ENCODE measurements at regions not wholly inside any gene's neighbourhood (a gene's known extent, or its start where the extent isn't known, plus 50 kb on each side); places are given as distances from the start of the nearest gene placed in this dataset.

DNA sequence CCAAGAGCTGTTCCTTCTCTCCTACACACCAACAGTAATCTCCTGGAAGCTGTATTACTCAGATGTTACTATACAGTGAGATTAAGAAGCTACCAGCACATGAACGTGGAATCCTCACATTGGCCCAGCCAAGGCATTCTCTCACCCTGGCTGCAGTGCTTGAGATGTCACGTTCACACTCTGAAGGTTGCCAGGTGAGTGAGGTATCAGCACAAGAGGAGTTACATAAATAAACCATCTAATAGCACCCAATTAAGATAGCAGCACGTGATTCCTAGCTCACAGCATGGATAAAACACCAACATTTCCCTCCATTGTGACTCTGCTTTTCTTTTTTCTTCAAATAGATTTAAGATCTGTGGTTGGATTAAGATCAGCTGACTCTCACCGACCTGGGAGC, 182.8 kb downstream of the PLPP3 start:
- ChIA-PET POLR2A (no interaction called here), CTCF (no interaction called here)

GRCh38 chr1:56395776-56396175, 183.6 kb downstream of the PLPP3 start:
- CTCF ChIA-PET, result no interaction called here
- POLR2A ChIA-PET, result no interaction called here

DNA sequence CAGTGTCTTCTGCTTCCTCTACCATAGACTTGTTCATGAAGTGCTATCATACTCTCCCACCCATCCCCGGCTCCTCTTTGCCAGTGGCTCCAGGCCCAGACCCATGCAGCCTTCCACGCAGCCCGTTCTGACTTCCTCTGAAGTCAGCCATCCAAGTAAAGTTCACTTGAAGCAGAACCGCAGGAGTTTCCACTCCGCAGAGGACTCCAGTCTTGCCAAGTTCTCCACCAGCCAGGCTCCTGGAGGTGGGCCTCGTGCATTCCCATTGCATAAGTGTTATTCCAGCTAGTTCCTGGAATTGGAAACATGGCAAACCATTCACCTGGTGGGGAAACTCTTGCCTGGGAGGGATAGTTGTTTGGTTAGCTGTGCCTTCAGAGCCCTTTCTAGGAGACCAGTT, 185.1 kb downstream of the PLPP3 start:
- CTCF ChIA-PET, result no interaction called here
- POLR2A ChIA-PET, result no interaction called here

DNA sequence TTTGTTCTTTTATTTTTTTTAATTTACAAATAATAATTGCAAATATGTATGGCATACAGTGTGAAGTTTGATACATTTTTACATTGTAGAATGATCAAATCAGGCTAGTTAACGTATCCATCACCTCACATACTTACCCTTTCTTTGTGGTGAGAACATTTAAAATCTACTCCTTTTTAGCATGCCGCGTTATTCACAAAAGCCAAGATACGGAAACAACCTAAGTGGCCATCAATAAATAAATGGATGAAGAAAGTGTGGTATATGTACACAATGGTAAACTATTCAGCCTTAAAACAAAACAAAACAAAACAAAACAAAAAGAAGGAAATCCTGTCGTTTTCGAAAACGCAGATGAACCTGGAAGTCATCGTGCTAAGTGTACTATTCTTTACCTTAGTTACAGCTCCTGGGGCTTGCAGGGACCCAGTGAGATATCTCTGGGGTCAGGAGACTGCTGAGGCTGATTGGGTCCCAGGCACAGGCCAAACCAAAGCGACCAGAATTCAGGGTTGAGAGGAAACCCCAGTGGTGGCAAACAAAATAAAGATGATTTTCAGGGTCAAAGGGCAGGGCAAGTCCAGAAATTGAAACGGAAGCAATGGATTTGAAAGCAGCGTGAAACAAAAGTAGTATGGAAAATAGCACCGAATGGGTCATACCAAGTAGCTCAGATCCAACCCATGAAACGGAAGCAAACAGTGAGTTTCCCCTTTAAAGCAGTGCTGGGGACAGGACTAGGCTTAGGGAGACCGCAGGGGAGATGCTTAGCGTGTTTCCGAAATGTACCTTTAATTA, 188.2 kb downstream of the PLPP3 start:
- POLR2A ChIA-PET, result no interaction called here
- CTCF ChIA-PET, result no interaction called here

GRCh38 chr1:56390232-56390867, 189.0 kb downstream of the PLPP3 start:
- ChIA-PET POLR2A (no interaction called here), CTCF (no interaction called here)

DNA sequence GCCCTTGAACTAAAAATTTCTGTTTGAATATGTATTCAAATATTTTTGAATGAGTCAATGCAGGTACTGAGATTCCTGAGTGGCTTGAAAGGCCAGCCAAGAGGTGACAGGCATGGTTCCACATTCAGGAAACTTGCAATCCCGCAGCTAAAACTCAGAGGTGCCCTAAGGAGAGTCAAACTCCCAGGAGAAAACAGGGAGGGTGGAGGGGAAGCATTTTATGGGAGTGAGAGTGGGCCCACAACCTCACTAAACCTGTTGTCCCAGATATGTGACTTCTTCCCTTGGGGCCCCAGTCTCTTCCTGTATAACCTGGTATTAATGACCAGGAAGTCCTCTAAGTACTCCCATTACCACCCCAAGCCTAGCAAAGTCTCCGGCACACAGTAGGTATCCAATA, 189.6 kb downstream of the PLPP3 start:
- CTCF ChIA-PET, result no interaction called here

GRCh38 chr1:56387071-56387740, 192.2 kb downstream of the PLPP3 start:
- POLR2A ChIA-PET, result no interaction called here
- CTCF ChIA-PET, result no interaction called here

More for the DNA sequence above, 189.6 kb downstream of the PLPP3 start:
- POLR2A ChIA-PET, result no interaction called here

- ChIA-PET CTCF (no interaction called here), POLR2A (no interaction called here)
Observed at GRCh38 chr1:56385314-56385713, 194.0 kb downstream of the PLPP3 start.

- ChIA-PET POLR2A (no interaction called here), CTCF (no interaction called here)
Observed at GRCh38 chr1:56382929-56383328, 196.4 kb downstream of the PLPP3 start.

GRCh38 chr1:56380531-56380930, 198.8 kb downstream of the PLPP3 start:
- CTCF ChIA-PET, result no interaction called here
- POLR2A ChIA-PET, result no interaction called here

- ChIA-PET POLR2A (no interaction called here), CTCF (no interaction called here)
Observed at GRCh38 chr1:56378341-56379070, 200.9 kb downstream of the PLPP3 start.

DNA sequence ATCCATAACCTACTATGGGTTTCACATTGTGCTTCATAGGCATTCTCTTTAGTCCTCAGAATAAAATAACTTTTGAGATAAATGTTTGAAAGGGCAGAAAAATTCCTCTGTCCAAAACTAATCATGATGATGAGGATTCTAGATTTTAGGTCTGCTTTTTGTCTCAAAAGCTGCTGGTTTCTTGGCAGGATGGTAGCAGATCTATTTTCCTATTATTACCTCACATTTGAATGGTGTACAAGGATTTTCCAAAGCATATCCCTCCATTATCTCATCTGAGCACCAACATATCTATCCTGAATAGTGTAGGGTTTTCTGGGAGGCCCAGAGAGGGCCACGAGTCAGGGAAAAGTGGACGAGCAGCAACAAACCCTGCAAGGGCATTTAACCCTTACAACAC, 201.9 kb downstream of the PLPP3 start:
- ChIA-PET POLR2A (no interaction called here), CTCF (no interaction called here)

GRCh38 chr1:56376188-56376984, 203.0 kb downstream of the PLPP3 start:
- CTCF ChIA-PET, result no interaction called here
- POLR2A ChIA-PET, result no interaction called here

- POLR2A ChIA-PET, result no interaction called here
- CTCF ChIA-PET, result no interaction called here
Observed at GRCh38 chr1:56375326-56375804, 204.0 kb downstream of the PLPP3 start.

GRCh38 chr1:56374026-56374974, 205.1 kb downstream of the PLPP3 start:
- CTCF ChIA-PET, result no interaction called here
- POLR2A ChIA-PET, result no interaction called here

DNA sequence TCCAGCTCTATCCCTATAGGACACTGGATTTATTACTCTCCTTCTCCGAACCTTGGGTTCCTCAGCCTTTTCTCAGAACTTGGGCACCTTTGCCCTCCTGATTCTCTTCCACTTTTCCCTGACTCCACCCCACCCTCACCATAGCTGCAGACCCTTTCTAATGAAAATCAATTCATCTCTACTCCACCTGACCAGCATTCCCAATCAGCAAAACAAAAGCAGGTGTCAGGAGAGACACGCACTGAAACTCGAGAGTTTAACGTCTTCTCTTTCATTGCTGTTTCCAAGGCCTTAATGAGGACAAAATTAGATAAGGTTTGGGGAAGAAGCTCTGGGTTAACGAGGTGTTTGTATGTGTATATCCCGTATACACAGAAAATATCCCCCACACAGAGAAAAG, 208.8 kb downstream of the PLPP3 start:
- POLR2A ChIA-PET, result no interaction called here
- CTCF ChIA-PET, result interaction anchor here (1.2 kb wide), 1 partner anchor 20 kb away, joined by 3 read pairs; no protein-coding TSS in a partner anchor

- ChIA-PET CTCF (no interaction called here), POLR2A (no interaction called here)
Observed at GRCh38 chr1:56363007-56363770, 216.2 kb downstream of the PLPP3 start.

DNA sequence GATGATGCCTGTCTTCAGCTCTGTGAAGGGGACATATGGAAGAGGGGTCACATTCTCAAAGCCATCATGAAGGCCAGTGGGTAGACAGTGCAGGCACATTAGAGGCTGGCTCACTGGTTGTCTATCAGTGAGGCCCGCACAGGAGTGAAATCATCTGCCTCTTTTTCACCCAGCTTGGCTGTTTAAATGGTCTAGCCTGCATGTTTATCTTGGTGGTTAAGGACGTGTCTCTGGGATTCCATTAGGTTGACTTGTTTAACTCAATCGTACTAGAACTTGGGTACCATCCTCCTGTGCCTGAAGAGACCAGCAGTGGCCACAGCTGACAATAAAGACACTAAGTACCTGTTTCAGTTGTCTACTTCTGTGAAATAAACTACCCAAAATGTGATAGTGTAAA, 219.3 kb downstream of the PLPP3 start:
- POLR2A ChIA-PET, result no interaction called here
- CTCF ChIA-PET, result no interaction called here

All from activated CD8-positive, alpha-beta memory T cell treated with anti-CD3 and anti-CD28 coated beads for 36 hours (primary cell).